Stimulated activated CD8-positive, alpha-beta memory T cell treated with anti-CD3 and anti-CD28 coated beads, Interleukin-2, amount 100 ng/mL, for 1 hour (primary cell): ENCODE measurements at regions not wholly inside any gene's neighbourhood (a gene's known extent, or its start where the extent isn't known, plus 50 kb on each side); places are given as distances from the start of the nearest gene placed in this dataset.
"Not testable (repeated sequence)": the region's sequence is repeated elsewhere in the genome, so short reads cannot be mapped to it uniquely, and the experiment has no call there.

ENCODE experiments used
- DNase-seq, 2 donors: peaks; one replicate each; pipeline ENCODE4 v3.0.0-alpha.2; 2020; ENCODE audit warnings: low read depth in 2 of 2

GRCh38 chr11:109480251-109480650 is 58.3 kb downstream of the C11orf87 start:
- DNase-seq, result no peak

GRCh38 chr11:109486129-109486528 is 64.1 kb downstream of the C11orf87 start:
- no peak for DNase-seq

GRCh38 chr11:109490953-109491635 is 69.1 kb downstream of the C11orf87 start:
- no peak for DNase-seq

- DNase-seq, result no peak
Measured at GRCh38 chr11:109506115-109506514, 84.1 kb downstream of the C11orf87 start.

GRCh38 chr11:109507331-109507730 is 85.3 kb downstream of the C11orf87 start:
- no peak for DNase-seq

- no peak for DNase-seq
Measured at GRCh38 chr11:109507836-109508561, 86.0 kb downstream of the C11orf87 start.

- DNase-seq, result no peak
Measured at GRCh38 chr11:109508943-109509342, 87.0 kb downstream of the C11orf87 start.

- no peak for DNase-seq
Measured at GRCh38 chr11:109510316-109510715, 88.3 kb downstream of the C11orf87 start.

- DNase-seq, result no peak
Measured at GRCh38 chr11:109511598-109511997, 89.6 kb downstream of the C11orf87 start.

- no peak for DNase-seq
Measured at GRCh38 chr11:109512249-109512648, 90.3 kb downstream of the C11orf87 start.

GRCh38 chr11:109512680-109513079 is 90.7 kb downstream of the C11orf87 start:
- no peak for DNase-seq

- DNase-seq, result no peak
Measured at GRCh38 chr11:109514313-109515018, 92.5 kb downstream of the C11orf87 start.

- DNase-seq, result no peak
Measured at GRCh38 chr11:109519253-109519652, 97.3 kb downstream of the C11orf87 start.

GRCh38 chr11:109521571-109522086 is 99.6 kb downstream of the C11orf87 start:
- DNase-seq, result no peak

- no peak for DNase-seq
Measured at GRCh38 chr11:109522116-109522755, 100.2 kb downstream of the C11orf87 start.

- not testable (repeated sequence) for DNase-seq
Measured at GRCh38 chr11:109525636-109526035, 103.6 kb downstream of the C11orf87 start.

GRCh38 chr11:109526061-109526460 is 104.1 kb downstream of the C11orf87 start:
- DNase-seq, result no peak

GRCh38 chr11:109526931-109527330 is 104.9 kb downstream of the C11orf87 start:
- no peak for DNase-seq

- DNase-seq, result no peak
Measured at GRCh38 chr11:109527496-109527895, 105.5 kb downstream of the C11orf87 start.

- no peak for DNase-seq
Measured at GRCh38 chr11:109547356-109548027, 125.5 kb downstream of the C11orf87 start.

- DNase-seq, result no peak
Measured at GRCh38 chr11:109552376-109552775, 130.4 kb downstream of the C11orf87 start.
